GM19193 (cell line): ENCODE measurements at regions not wholly inside any gene's neighbourhood (a gene's known extent, or its start where the extent isn't known, plus 50 kb on each side); places are given as distances from the start of the nearest gene placed in this dataset.

ENCODE experiments used
- POLR2A ChIP-seq: IDR thresholded peaks from 4 replicates; pipeline ENCODE4 v1.6.1; 2011; ENCODE audit not compliant: insufficient read depth, insufficient read length; ENCODE audit errors: extremely low read depth

- no peak for TF ChIP-seq POLR2A
Observed at GRCh38 chr12:124230789-124231188, 64.1 kb upstream of the RFLNA start.

- TF ChIP-seq POLR2A = no peak
Observed at GRCh38 chr12:124231980-124232653, 62.8 kb upstream of the RFLNA start.

GRCh38 chr12:124232654-124232987 lies 62.3 kb upstream of the RFLNA start:
- no peak for TF ChIP-seq POLR2A

GRCh38 chr12:124233041-124233796 lies 61.7 kb upstream of the RFLNA start:
- no peak for TF ChIP-seq POLR2A

- TF ChIP-seq POLR2A = no peak
Observed at GRCh38 chr12:124233846-124234640, 60.9 kb upstream of the RFLNA start.

GRCh38 chr12:124236625-124237031 lies 58.3 kb upstream of the RFLNA start:
- no peak for TF ChIP-seq POLR2A

- TF ChIP-seq POLR2A = no peak
Observed at GRCh38 chr12:124238886-124239285, 56.0 kb upstream of the RFLNA start.

- TF ChIP-seq POLR2A = no peak
Observed at GRCh38 chr12:124240493-124240892, 54.4 kb upstream of the RFLNA start.

GRCh38 chr12:124241776-124242528 lies 52.9 kb upstream of the RFLNA start:
- TF ChIP-seq POLR2A = no peak

GRCh38 chr12:124242529-124243065 lies 52.3 kb upstream of the RFLNA start:
- no peak for TF ChIP-seq POLR2A

- TF ChIP-seq POLR2A = no peak
Observed at GRCh38 chr12:124243936-124244335, 51.0 kb upstream of the RFLNA start.
